ENCODE measurements at regions not wholly inside any gene's neighbourhood (a gene's known extent, or its start where the extent isn't known, plus 50 kb on each side); places are given as distances from the start of the nearest gene placed in this dataset.

GRCh38 chr20:55439070-55439469 is 566.2 kb downstream of the CBLN4 start:
- TF ChIP-seq TAF1 (IDR thresholded peaks at IDR 0.05; ENCODE audit: low read depth) (no peak), EP300 (IDR thresholded peaks at IDR 0.05; ENCODE audit: borderline replicate concordance) (no peak), FOXM1 (IDR thresholded peaks at IDR 0.05; ENCODE audit: borderline replicate concordance, low read depth) (no peak)
